GM21381 (cell line): ENCODE measurements at regions not wholly inside any gene's neighbourhood (a gene's known extent, or its start where the extent isn't known, plus 50 kb on each side); places are given as distances from the start of the nearest gene placed in this dataset.

Source experiments
- ATAC-seq: cut with Tn5 transposase; IDR thresholded peaks from one replicate; pipeline ENCODE4 v1.9.1; 2021; ENCODE audit warnings: mild to moderate bottlenecking, moderate library complexity; ENCODE audit not compliant: unreplicated experiment

- no peak for ATAC-seq
Observed at GRCh38 chr13:97133554-97133953, 88.6 kb upstream of the MBNL2 start.

- ATAC-seq = no peak
Observed at GRCh38 chr13:97133955-97134354, 88.2 kb upstream of the MBNL2 start.

- ATAC-seq = no peak
Observed at GRCh38 chr13:97134364-97135095, 87.6 kb upstream of the MBNL2 start.

GRCh38 chr13:97135883-97136282, 86.2 kb upstream of the MBNL2 start:
- ATAC-seq = no peak

GRCh38 chr13:97136418-97136817, 85.7 kb upstream of the MBNL2 start:
- no peak for ATAC-seq

GRCh38 chr13:97139691-97140090, 82.4 kb upstream of the MBNL2 start:
- no peak for ATAC-seq

- no peak for ATAC-seq
Observed at GRCh38 chr13:97140131-97140530, 82.0 kb upstream of the MBNL2 start.

- ATAC-seq = no peak
Observed at GRCh38 chr13:97140611-97141010, 81.5 kb upstream of the MBNL2 start.

GRCh38 chr13:97141097-97141496, 81.0 kb upstream of the MBNL2 start:
- ATAC-seq = no peak

GRCh38 chr13:97141564-97142005, 80.5 kb upstream of the MBNL2 start:
- peak; percentile 93 for ATAC-seq

GRCh38 chr13:97142452-97142851, 79.7 kb upstream of the MBNL2 start:
- no peak for ATAC-seq

- no peak for ATAC-seq
Observed at GRCh38 chr13:97145057-97145456, 77.1 kb upstream of the MBNL2 start.

GRCh38 chr13:97148894-97149293, 73.2 kb upstream of the MBNL2 start:
- no peak for ATAC-seq

GRCh38 chr13:97160421-97160820, 61.7 kb upstream of the MBNL2 start:
- no peak for ATAC-seq

- no peak for ATAC-seq
Observed at GRCh38 chr13:97161582-97162231, 60.4 kb upstream of the MBNL2 start.

- no peak for ATAC-seq
Observed at GRCh38 chr13:97165502-97166425, 56.4 kb upstream of the MBNL2 start.

GRCh38 chr13:97171136-97171535, 51.0 kb upstream of the MBNL2 start:
- ATAC-seq = no peak
